Ishikawa (cell line): ENCODE measurements at regions not wholly inside any gene's neighbourhood (a gene's known extent, or its start where the extent isn't known, plus 50 kb on each side); places are given as distances from the start of the nearest gene placed in this dataset.

ENCODE experiments used
- CEBPB ChIP-seq: IDR thresholded peaks from 2 replicates; pipeline ENCODE4 v1.6.1; 2012
- EGR1 ChIP-seq: IDR thresholded peaks from 2 replicates; pipeline ENCODE4 v1.6.1; 2012
- EP300 ChIP-seq: IDR thresholded peaks from 2 replicates; pipeline ENCODE4 v1.6.1; 2012; ENCODE audit warnings: borderline replicate concordance
- RAD21 ChIP-seq: IDR thresholded peaks from 2 replicates; pipeline ENCODE4 v1.6.1; 2012; ENCODE audit warnings: low read depth
- REST ChIP-seq: IDR thresholded peaks from 2 replicates; pipeline ENCODE4 v1.6.1; 2012; ENCODE audit warnings: low read depth, mild to moderate bottlenecking
- TAF1 ChIP-seq: IDR thresholded peaks from 2 replicates; pipeline ENCODE4 v1.6.1; 2012; ENCODE audit warnings: low read depth, mild to moderate bottlenecking
- TCF12 ChIP-seq: IDR thresholded peaks from 2 replicates; pipeline ENCODE4 v1.6.1; 2012; ENCODE audit warnings: low read depth
- TEAD4 ChIP-seq: IDR thresholded peaks from 2 replicates; pipeline ENCODE4 v1.6.1; 2012
- YY1 ChIP-seq: IDR thresholded peaks from 2 replicates; pipeline ENCODE4 v1.6.1; 2012; ENCODE audit warnings: low read depth
- ZBTB7A ChIP-seq: IDR thresholded peaks from 2 replicates; pipeline ENCODE4 v1.6.1; 2012; ENCODE audit warnings: low read depth
- TF ChIP-seq, protein P1 (sequence below): IDR thresholded peaks from 2 replicates; pipeline ENCODE4 v1.6.1; 2012
- TF ChIP-seq, protein P2 (sequence below): IDR thresholded peaks from 2 replicates; pipeline ENCODE4 v1.6.1; 2012

GRCh38 chr11:127627629-127628457, 627.3 kb upstream of the KIRREL3 start:
- TF ChIP-seq EP300 (no peak), TAF1 (no peak), YY1 (no peak), TCF12 (no peak), EGR1 (no peak), CEBPB (no peak), TEAD4 (no peak), REST (no peak), RAD21 (no peak), ZBTB7A (no peak)
- TF ChIP-seq, protein P1, sequence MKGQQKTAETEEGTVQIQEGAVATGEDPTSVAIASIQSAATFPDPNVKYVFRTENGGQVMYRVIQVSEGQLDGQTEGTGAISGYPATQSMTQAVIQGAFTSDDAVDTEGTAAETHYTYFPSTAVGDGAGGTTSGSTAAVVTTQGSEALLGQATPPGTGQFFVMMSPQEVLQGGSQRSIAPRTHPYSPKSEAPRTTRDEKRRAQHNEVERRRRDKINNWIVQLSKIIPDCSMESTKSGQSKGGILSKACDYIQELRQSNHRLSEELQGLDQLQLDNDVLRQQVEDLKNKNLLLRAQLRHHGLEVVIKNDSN: no peak
- TF ChIP-seq, protein P2, sequence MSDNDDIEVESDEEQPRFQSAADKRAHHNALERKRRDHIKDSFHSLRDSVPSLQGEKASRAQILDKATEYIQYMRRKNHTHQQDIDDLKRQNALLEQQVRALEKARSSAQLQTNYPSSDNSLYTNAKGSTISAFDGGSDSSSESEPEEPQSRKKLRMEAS: no peak
